Ovary (tissue), 7 donors: ENCODE measurements at regions not wholly inside any gene's neighbourhood (a gene's known extent, or its start where the extent isn't known, plus 50 kb on each side); places are given as distances from the start of the nearest gene placed in this dataset.
"Not testable (repeated sequence)": the region's sequence is repeated elsewhere in the genome, so short reads cannot be mapped to it uniquely, and the experiment has no call there.

Source experiments
- DNase-seq, 5 donors: peaks; one replicate each; pipeline ENCODE4 v3.0.0-alpha.2; 2019 to 2020
- H3K27ac ChIP-seq, 2 donors: fragments of 200-600 bp; one replicate each; pipeline versions ENCODE4 v1.5.1 to v1.8.0; 2019 to 2022
- H3K27me3 ChIP-seq: fragments of 200-600 bp; one replicate; pipeline ENCODE4 v1.8.0; 2022
- H3K36me3 ChIP-seq: fragments of 200-600 bp; sonication (generic); one replicate; pipeline ENCODE4 v1.5.1; 2019
- H3K4me1 ChIP-seq: one replicate; pipeline ENCODE4 v1.8.1; 2013; ENCODE audit warnings: mild to moderate bottlenecking, moderate library complexity; ENCODE audit not compliant: insufficient read depth
- H3K4me3 ChIP-seq: fragments of 200-600 bp; sonication (generic); one replicate; pipeline ENCODE4 v1.5.1; 2017
- H3K9me3 ChIP-seq, 2 donors: fragments of 200-600 bp in 1 of 2; sonication (generic) in 1 of 2; one replicate each; pipeline versions ENCODE4 v1.5.1 to v1.8.1; 2013 to 2019; ENCODE audit warnings: mild to moderate bottlenecking in 1 of 2, moderate library complexity in 1 of 2
- WGBS, 3 donors: extraction: QIAGEN DNeasy Blood & Tissue Kit in 1 of 3; methylation state at CpG; one replicate each; pipeline versions ENCODE4 v1.1.5 to v1.1.7; 2013 to 2017; 5-methylcytosine and 5-hydroxymethylcytosine counted together
- intact Hi-C, 4 donors: fragments of 100-400 bp; cut with DNase I; formaldehyde crosslinking; loops; one replicate each; pipeline versions ENCODE4 v1.11.0 to v1.15.1; 2022 to 2023
- donor health status: DM: no; HTN: no; CAD: no; lungs with moderate emphysema.
- donor health status: DM: no; HTN: no; CAD: no.
- donor health status: Bipolar disorder and iron deficiency.
- donor health status: DM: no; HTN: no; CAD: no.
- donor health status: DM: yes; HTN: yes; CAD: no.

GRCh38 chr18:14415806-14416205 is 127.6 kb downstream of the POTEC start:
- H3K27me3 ChIP-seq, intact Hi-C loops, H3K36me3 ChIP-seq, H3K27ac ChIP-seq, H3K9me3 ChIP-seq, DNase-seq, H3K4me1 ChIP-seq, H3K4me3 ChIP-seq: not testable (repeated sequence)
- WGBS, 3 donors: 1 to 6% (median 3%) methylated on average over 8 of the region's 8 CpGs

GRCh38 chr18:14415399-14415798 is 128.0 kb downstream of the POTEC start:
- intact Hi-C loops, H3K4me3 ChIP-seq: not testable (repeated sequence)

GRCh38 chr18:14395533-14395932 is 147.9 kb downstream of the POTEC start:
- H3K9me3 ChIP-seq, DNase-seq, H3K27ac ChIP-seq, H3K4me1 ChIP-seq, intact Hi-C loops, H3K4me3 ChIP-seq, H3K36me3 ChIP-seq, H3K27me3 ChIP-seq: not testable (repeated sequence)
- WGBS, 3 donors: 27 to 33% (median 30%) methylated on average over 3 of the region's 3 CpGs

More at GRCh38 chr18:14415399-14415798, 128.0 kb downstream of the POTEC start:
- WGBS, 3 donors: 23 to 58% (median 50%) methylated on average over 6 of the region's 6 CpGs
- not testable (repeated sequence) for H3K9me3 ChIP-seq, H3K27me3 ChIP-seq, H3K4me1 ChIP-seq, DNase-seq, H3K36me3 ChIP-seq, H3K27ac ChIP-seq

DNA sequence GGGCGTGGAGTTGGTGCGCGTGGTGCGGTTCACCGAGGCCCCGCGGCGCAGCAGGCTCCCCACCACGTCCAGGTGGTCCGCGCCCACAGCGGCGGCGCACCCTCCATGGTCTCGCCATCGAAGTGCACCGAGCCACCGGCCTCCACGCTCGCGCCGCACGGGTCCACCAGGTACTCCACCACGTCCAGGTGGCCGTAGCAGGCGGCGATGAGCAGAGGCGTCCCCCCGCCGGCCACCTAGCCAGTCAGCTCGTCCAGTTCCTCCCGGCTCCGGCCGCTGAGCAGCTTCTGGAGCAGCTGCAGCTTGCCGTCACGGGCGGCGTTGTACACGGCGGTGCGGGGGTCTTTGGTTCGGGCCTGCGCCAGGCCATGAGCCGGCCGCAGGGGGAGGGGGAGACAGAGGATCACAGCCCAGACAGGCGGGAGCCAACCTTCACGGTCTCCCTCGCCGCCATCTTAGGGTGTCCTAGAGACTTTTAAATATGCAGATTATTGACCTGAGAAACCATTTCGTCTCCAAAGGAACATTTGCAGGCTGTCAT is 149.8 kb downstream of the POTEC start:
- H3K27me3 ChIP-seq, H3K4me3 ChIP-seq, H3K27ac ChIP-seq, intact Hi-C loops, DNase-seq, H3K9me3 ChIP-seq, H3K36me3 ChIP-seq, H3K4me1 ChIP-seq: not testable (repeated sequence)
- WGBS, 3 donors: 93 to 95% (median 94%) methylated on average over 49 to 50 of the region's 50 CpGs

GRCh38 chr18:14392604-14393003 is 150.8 kb downstream of the POTEC start:
- WGBS, 3 donors: 94 to 96% (median 94%) methylated on average over 24 of the region's 24 CpGs
- H3K4me3 ChIP-seq, H3K36me3 ChIP-seq, H3K27me3 ChIP-seq, H3K9me3 ChIP-seq, H3K27ac ChIP-seq, H3K4me1 ChIP-seq, intact Hi-C loops, DNase-seq: not testable (repeated sequence)

GRCh38 chr18:14384961-14385360 is 158.4 kb downstream of the POTEC start:
- intact Hi-C loops, H3K27me3 ChIP-seq, H3K4me3 ChIP-seq, H3K27ac ChIP-seq, H3K36me3 ChIP-seq, DNase-seq, H3K4me1 ChIP-seq, H3K9me3 ChIP-seq: not testable (repeated sequence)
- WGBS, 3 donors: 72 to 93% (median 91%) methylated on average over 1 of the region's 1 CpG

DNA sequence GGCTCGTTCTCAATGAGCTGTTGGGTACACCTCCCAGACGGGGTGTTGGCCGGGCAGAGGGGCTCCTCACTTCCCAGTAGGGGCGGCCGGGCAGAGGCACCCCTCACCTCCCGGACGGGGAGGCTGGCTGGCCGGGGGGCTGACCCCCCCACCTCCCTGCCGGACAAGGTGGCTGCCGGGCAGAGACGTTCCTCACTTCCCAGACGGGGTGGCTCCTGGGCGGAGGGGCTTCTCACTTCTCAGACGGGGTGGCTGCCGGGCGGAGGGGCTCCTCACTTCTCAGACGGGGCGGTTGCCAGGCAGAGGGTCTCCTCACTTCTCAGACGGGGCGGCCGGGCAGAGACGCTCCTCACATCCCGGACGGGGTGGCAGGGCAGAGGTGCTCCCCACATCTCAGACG is 160.7 kb downstream of the POTEC start:
- H3K4me1 ChIP-seq: not testable (repeated sequence)
- WGBS, 3 donors: 82 to 88% (median 84%) methylated on average over 11 to 20 of the region's 25 CpGs

DNA sequence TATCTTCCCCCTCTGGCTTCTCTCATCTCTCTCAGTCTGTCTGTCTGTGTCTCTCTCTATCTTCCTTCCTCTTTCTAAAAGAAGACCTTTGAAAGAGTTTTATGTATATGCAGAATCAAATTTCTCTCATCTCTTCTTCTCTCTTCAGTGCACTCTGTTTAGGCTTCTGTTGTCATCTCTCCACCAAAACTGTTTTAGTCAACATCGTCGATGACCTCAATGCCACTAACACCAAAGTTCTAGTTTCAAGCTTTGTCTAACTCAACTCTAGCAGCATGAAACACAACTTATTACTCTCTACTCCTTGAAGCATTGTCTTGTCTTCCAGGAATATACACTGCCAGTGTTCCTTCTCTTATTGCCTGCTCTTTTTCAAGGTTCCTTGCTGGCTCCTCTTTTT is 163.9 kb downstream of the POTEC start:
- WGBS, 3 donors: 91 to 100% (median 100%) methylated on average over 2 of the region's 2 CpGs
- H3K27ac ChIP-seq, H3K9me3 ChIP-seq, H3K36me3 ChIP-seq, H3K27me3 ChIP-seq, H3K4me1 ChIP-seq, DNase-seq, H3K4me3 ChIP-seq, intact Hi-C loops: not testable (repeated sequence)

More for the DNA sequence above, 160.7 kb downstream of the POTEC start:
- intact Hi-C loops, DNase-seq, H3K36me3 ChIP-seq, H3K4me3 ChIP-seq, H3K9me3 ChIP-seq, H3K27ac ChIP-seq, H3K27me3 ChIP-seq: not testable (repeated sequence)

DNA sequence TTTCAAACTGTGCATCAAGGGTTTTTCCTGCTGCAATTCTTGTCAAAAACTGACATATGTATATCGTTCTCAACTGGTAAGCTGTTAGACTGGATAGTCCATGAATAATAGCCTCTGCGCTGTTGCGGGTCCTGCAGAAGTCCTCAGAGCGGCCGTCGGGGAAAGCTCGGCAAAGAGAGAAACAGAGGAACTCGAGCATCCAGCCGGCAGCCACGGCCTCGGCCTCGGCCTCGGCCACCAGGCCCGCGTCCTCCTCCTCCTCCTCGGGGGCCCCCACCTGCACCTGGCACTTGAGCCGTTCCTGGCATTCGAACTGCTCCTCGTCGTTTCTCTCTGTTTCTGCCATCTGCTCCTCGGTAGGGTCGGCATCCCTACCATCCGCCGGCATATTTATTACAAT is 165.0 kb downstream of the POTEC start:
- H3K27me3 ChIP-seq, DNase-seq, H3K4me1 ChIP-seq, H3K36me3 ChIP-seq, H3K27ac ChIP-seq, intact Hi-C loops, H3K9me3 ChIP-seq, H3K4me3 ChIP-seq: not testable (repeated sequence)
- WGBS, 3 donors: 87 to 90% (median 88%) methylated on average over 24 of the region's 24 CpGs

GRCh38 chr18:14361346-14361745 is 182.1 kb downstream of the POTEC start:
- H3K9me3 ChIP-seq, H3K27ac ChIP-seq, H3K4me3 ChIP-seq, intact Hi-C loops, DNase-seq, H3K27me3 ChIP-seq, H3K4me1 ChIP-seq, H3K36me3 ChIP-seq: not testable (repeated sequence)
- 86 to 93% (median 87%) methylated on average over 13 to 18 of the region's 18 CpGs for WGBS, 3 donors

- H3K27ac ChIP-seq, H3K36me3 ChIP-seq, DNase-seq, H3K4me1 ChIP-seq, H3K27me3 ChIP-seq, H3K4me3 ChIP-seq, H3K9me3 ChIP-seq, intact Hi-C loops: not testable (repeated sequence)
- 83 to 90% (median 88%) methylated on average over 22 of the region's 22 CpGs for WGBS, 3 donors
These were observed 185.7 kb downstream of the POTEC start for GRCh38 chr18:14357553-14358297.

- H3K27ac ChIP-seq, H3K4me1 ChIP-seq, H3K4me3 ChIP-seq, H3K9me3 ChIP-seq, intact Hi-C loops, DNase-seq, H3K36me3 ChIP-seq, H3K27me3 ChIP-seq: not testable (repeated sequence)
- 29 to 51% (median 42%) methylated on average over 3 of the region's 3 CpGs for WGBS, 3 donors
These were observed 201.2 kb downstream of the POTEC start for GRCh38 chr18:14342170-14342569.
